ENCODE measurements at regions not wholly inside any gene's neighbourhood (a gene's known extent, or its start where the extent isn't known, plus 50 kb on each side); places are given as distances from the start of the nearest gene placed in this dataset.

DNA sequence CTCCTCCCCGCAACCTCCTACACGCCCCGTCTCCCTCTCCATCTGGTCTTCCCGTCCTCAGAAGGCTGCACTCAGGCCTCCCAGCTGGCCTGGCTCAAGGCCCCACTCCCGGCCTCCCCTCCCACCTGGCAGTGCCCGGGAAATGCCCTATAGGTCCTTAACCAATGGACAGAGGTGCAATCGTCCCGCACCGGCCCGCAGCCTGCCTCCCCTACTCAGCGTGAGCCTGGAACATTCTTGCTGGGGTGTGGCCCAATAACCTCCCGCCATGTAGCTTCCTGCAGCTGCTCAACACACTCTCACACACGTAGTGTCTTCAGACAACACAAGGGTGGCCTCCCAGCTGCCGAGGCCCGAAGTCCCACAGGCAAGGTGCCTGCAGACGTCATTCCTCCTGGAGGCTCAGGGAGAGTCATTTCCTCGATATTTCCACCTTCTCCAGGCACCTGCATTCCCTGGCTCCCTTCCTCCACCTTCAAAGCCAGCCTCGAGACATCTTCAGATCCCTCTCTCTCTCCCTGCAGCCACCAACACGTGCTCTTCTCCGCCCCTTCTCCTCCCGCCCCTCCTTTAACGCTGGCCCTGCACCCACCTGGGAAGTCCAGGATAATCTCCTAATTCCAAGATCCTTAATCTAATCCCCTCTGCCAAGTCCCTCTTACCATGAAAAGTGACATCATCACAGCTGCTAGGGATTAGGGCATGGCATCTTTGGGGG lies 56.2 kb downstream of the ADRA2C start:
- TF ChIP-seq, protein P1, sequence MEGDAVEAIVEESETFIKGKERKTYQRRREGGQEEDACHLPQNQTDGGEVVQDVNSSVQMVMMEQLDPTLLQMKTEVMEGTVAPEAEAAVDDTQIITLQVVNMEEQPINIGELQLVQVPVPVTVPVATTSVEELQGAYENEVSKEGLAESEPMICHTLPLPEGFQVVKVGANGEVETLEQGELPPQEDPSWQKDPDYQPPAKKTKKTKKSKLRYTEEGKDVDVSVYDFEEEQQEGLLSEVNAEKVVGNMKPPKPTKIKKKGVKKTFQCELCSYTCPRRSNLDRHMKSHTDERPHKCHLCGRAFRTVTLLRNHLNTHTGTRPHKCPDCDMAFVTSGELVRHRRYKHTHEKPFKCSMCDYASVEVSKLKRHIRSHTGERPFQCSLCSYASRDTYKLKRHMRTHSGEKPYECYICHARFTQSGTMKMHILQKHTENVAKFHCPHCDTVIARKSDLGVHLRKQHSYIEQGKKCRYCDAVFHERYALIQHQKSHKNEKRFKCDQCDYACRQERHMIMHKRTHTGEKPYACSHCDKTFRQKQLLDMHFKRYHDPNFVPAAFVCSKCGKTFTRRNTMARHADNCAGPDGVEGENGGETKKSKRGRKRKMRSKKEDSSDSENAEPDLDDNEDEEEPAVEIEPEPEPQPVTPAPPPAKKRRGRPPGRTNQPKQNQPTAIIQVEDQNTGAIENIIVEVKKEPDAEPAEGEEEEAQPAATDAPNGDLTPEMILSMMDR (IDR thresholded peaks at IDR 0.05 in 8 of 11, conservative IDR thresholded peaks at IDR 0.05 in 3 of 11), result no peak
- TF ChIP-seq POLR2A (IDR thresholded peaks at IDR 0.05), result no peak

Data from spleen (tissue), 7 donors.